Kidney (tissue), 13 donors: ENCODE measurements at regions not wholly inside any gene's neighbourhood (a gene's known extent, or its start where the extent isn't known, plus 50 kb on each side); places are given as distances from the start of the nearest gene placed in this dataset.
"Not testable (repeated sequence)": the region's sequence is repeated elsewhere in the genome, so short reads cannot be mapped to it uniquely, and the experiment has no call there.

Experiments
- DNase-seq, 5 donors: peaks; one replicate each; pipeline ENCODE4 v3.0.0-alpha.2; 2013 to 2020
- FAIRE-seq: peaks from 2 replicates; lab custom pipeline; 2012; peaks lifted over from hg19 to GRCh38; lab: Jason Lieb, UNC
- H3K27ac ChIP-seq, 2 donors: one replicate each; pipeline ENCODE4 v1.7.0; 2013; ENCODE audit warnings: low read depth in 2 of 2, low read length in 2 of 2, inconsistent platforms in 1 of 2
- H3K27me3 ChIP-seq: one replicate; pipeline ENCODE4 v1.7.1; 2013; ENCODE audit warnings: low read length, inconsistent platforms; ENCODE audit not compliant: control insufficient read depth, insufficient read depth
- H3K36me3 ChIP-seq, 3 donors: one replicate each; pipeline versions ENCODE4 v1.7.0 to v1.7.1; 2013; ENCODE audit warnings: low read length in 3 of 3, control low read depth in 1 of 3, inconsistent platforms in 1 of 3; ENCODE audit not compliant: insufficient read depth in 3 of 3, control insufficient read depth in 2 of 3
- H3K4me1 ChIP-seq, 3 donors: one replicate each; pipeline versions ENCODE4 v1.7.0 to v1.7.1; 2013; ENCODE audit warnings: low read length in 3 of 3, inconsistent platforms in 1 of 3, low read depth in 1 of 3; ENCODE audit not compliant: control insufficient read depth in 2 of 3, insufficient read depth in 2 of 3
- H3K4me3 ChIP-seq, 3 donors: one replicate each; pipeline versions ENCODE4 v1.7.0 to v1.8.1; 2013; ENCODE audit warnings: low read length in 3 of 3, control low read depth in 1 of 3, inconsistent platforms in 1 of 3
- H3K9ac ChIP-seq, 3 donors: one replicate each; pipeline versions ENCODE4 v1.7.0 to v1.7.1; 2013; ENCODE audit warnings: low read length in 3 of 3, control low read depth in 1 of 3, inconsistent platforms in 1 of 3
- H3K9me3 ChIP-seq, 3 donors: one replicate each; pipeline versions ENCODE4 v1.7.0 to v1.7.1; 2013; ENCODE audit warnings: low read length in 3 of 3, control low read depth in 1 of 3, inconsistent platforms in 1 of 3; ENCODE audit not compliant: control insufficient read depth in 2 of 3, insufficient read depth in 1 of 3
- CTCF ChIP-seq: IDR thresholded peaks from 3 replicates; pipeline ENCODE4 v1.5.1; 2012; ENCODE audit warnings: mild to moderate bottlenecking, moderate library complexity, borderline replicate concordance; ENCODE audit not compliant: insufficient read depth; ENCODE audit errors: extremely low read depth
- intact Hi-C: fragments of 100-400 bp; cut with DNase I; formaldehyde crosslinking; loops from one replicate; pipeline ENCODE4 v1.11.1; 2022
- donor health status: control.
- donor health status: control.
- donor health status: control.
- donor health status: control.
- donor health status: control.
- donor health status: DM: yes; HTN: yes; CAD: no.
- donor health status: Normal renal cell carcinoma (clear cell type).

- no peak overlapping the region for H3K4me3 ChIP-seq
- no peak for TF ChIP-seq CTCF
- H3K27ac ChIP-seq: no peak overlapping the region
- DNase-seq (no peak), FAIRE-seq (no peak)
- no peaks in the 10 kb centered on the region for H3K36me3 ChIP-seq
- H3K27me3 ChIP-seq: no peaks in the 10 kb centered on the region
- no peak overlapping the region for H3K9ac ChIP-seq
- H3K9me3 ChIP-seq: no peaks in the 10 kb centered on the region
- intact Hi-C loops: no loop called here
- H3K4me1 ChIP-seq: no peaks in the 10 kb centered on the region
These were observed 217.7 kb downstream of the DEPDC1B start for GRCh38 chr5:60482301-60482700.

GRCh38 chr5:60479542-60479941 lies 220.4 kb downstream of the DEPDC1B start:
- FAIRE-seq: no peak

GRCh38 chr5:60477849-60478248 lies 222.1 kb downstream of the DEPDC1B start:
- DNase-seq: no peak
- Histone ChIP-seq H3K36me3 (no peaks in the 10 kb centered on the region), H3K27me3 (no peaks in the 10 kb centered on the region), H3K27ac (no peak overlapping the region), H3K9me3 (no peaks in the 10 kb centered on the region), H3K4me1 (no peaks in the 10 kb centered on the region), H3K4me3 (no peak overlapping the region), H3K9ac (no peak overlapping the region)
- intact Hi-C loops: no loop called here
- no peak for FAIRE-seq
- TF ChIP-seq CTCF: no peak

More at GRCh38 chr5:60479542-60479941, 220.4 kb downstream of the DEPDC1B start:
- no peak for DNase-seq
- H3K27ac ChIP-seq: no peak overlapping the region
- no peak overlapping the region for H3K4me3 ChIP-seq
- no peak for TF ChIP-seq CTCF
- no peaks in the 10 kb centered on the region for H3K36me3 ChIP-seq
- H3K27me3 ChIP-seq: no peaks in the 10 kb centered on the region
- H3K9ac ChIP-seq: no peak overlapping the region
- H3K4me1 ChIP-seq: no peaks in the 10 kb centered on the region
- intact Hi-C loops: no loop called here
- H3K9me3 ChIP-seq: no peaks in the 10 kb centered on the region

GRCh38 chr5:60473654-60474053 lies 226.3 kb downstream of the DEPDC1B start:
- Histone ChIP-seq H3K27me3 (no peaks in the 10 kb centered on the region), H3K4me3 (no peak overlapping the region), H3K9me3 (peaks cover 0 to 6% (median 0%) of the 10 kb centered on the region in 3 donors), H3K4me1 (no peaks in the 10 kb centered on the region), H3K36me3 (no peaks in the 10 kb centered on the region), H3K9ac (no peak overlapping the region), H3K27ac (no peak overlapping the region)
- DNase-seq: no peak
- no peak for FAIRE-seq
- intact Hi-C loops: no loop called here
- no peak for TF ChIP-seq CTCF

GRCh38 chr5:60473027-60473426 lies 226.9 kb downstream of the DEPDC1B start:
- H3K27ac ChIP-seq, intact Hi-C loops, FAIRE-seq: not testable (repeated sequence)

More at GRCh38 chr5:60473027-60473426, 226.9 kb downstream of the DEPDC1B start:
- not testable (repeated sequence) for H3K4me1 ChIP-seq, DNase-seq, H3K9ac ChIP-seq, H3K27me3 ChIP-seq, H3K36me3 ChIP-seq, H3K9me3 ChIP-seq, H3K4me3 ChIP-seq
